ENCODE measurements at regions not wholly inside any gene's neighbourhood (a gene's known extent, or its start where the extent isn't known, plus 50 kb on each side); places are given as distances from the start of the nearest gene placed in this dataset.

- TF ChIP-seq CTCF (IDR thresholded peaks at IDR 0.05; ENCODE audit: insufficient read depth, low read length) (no peak), POLR2AphosphoS5 (IDR thresholded peaks at IDR 0.05; ENCODE audit: low read depth) (no peak)
These were observed 398.4 kb downstream of the DSC3 start for GRCh38 chr18:30644158-30644557.
